ENCODE measurements at regions not wholly inside any gene's neighbourhood (a gene's known extent, or its start where the extent isn't known, plus 50 kb on each side); places are given as distances from the start of the nearest gene placed in this dataset.
"Not testable (repeated sequence)": the region's sequence is repeated elsewhere in the genome, so short reads cannot be mapped to it uniquely, and the experiment has no call there.

GRCh38 chr1:148334339-148335130 is 148.6 kb downstream of the PPIAL4G start:
- H3K36me3 Mint-ChIP-seq (ENCODE audit: low read depth), result no peaks in the 10 kb centered on the region
- DNase-seq (ENCODE audit: low read depth, low spot score), result peak; percentile 68

GRCh38 chr1:148333875-148334338 is 149.2 kb downstream of the PPIAL4G start:
- no peak for DNase-seq (ENCODE audit: low read depth, low spot score)
- peak overlapping the region; percentile 51 for H3K27ac Mint-ChIP-seq (ENCODE audit: unreplicated experiment)
- H3K27me3 Mint-ChIP-seq (ENCODE audit: low read depth), result peaks cover 48% of the 10 kb centered on the region
- TF ChIP-seq CTCF (conservative IDR thresholded peaks at IDR 0.05), result no peak
- no peaks in the 10 kb centered on the region for H3K36me3 Mint-ChIP-seq (ENCODE audit: low read depth)
- no peaks in the 10 kb centered on the region for H3K9me3 Mint-ChIP-seq
- H3K4me3 Mint-ChIP-seq, result peak overlapping the region; percentile 94
- peaks cover 14% of the 10 kb centered on the region for H3K4me1 Mint-ChIP-seq

More at GRCh38 chr1:148334339-148335130, 148.6 kb downstream of the PPIAL4G start:
- H3K4me3 Mint-ChIP-seq, result peak overlapping the region; percentile 94
- H3K27ac Mint-ChIP-seq (ENCODE audit: unreplicated experiment), result peak overlapping the region; percentile 100
- H3K4me1 Mint-ChIP-seq, result peaks cover 14% of the 10 kb centered on the region
- H3K9me3 Mint-ChIP-seq, result no peaks in the 10 kb centered on the region
- TF ChIP-seq CTCF (conservative IDR thresholded peaks at IDR 0.05), result no peak
- H3K27me3 Mint-ChIP-seq (ENCODE audit: low read depth), result peaks cover 53% of the 10 kb centered on the region

GRCh38 chr1:148328884-148329283 is 154.2 kb downstream of the PPIAL4G start:
- TF ChIP-seq CTCF (conservative IDR thresholded peaks at IDR 0.05), result no peak
- Mint-ChIP-seq H3K4me3 (no peak overlapping the region), H3K36me3 (ENCODE audit: low read depth) (peaks cover 8% of the 10 kb centered on the region), H3K9me3 (peaks cover 5% of the 10 kb centered on the region), H3K27me3 (ENCODE audit: low read depth) (peaks cover 8% of the 10 kb centered on the region), H3K4me1 (peaks cover 3% of the 10 kb centered on the region), H3K27ac (ENCODE audit: unreplicated experiment) (no peak overlapping the region)
- no peak for DNase-seq (ENCODE audit: low read depth, low spot score)

- H3K9me3 Mint-ChIP-seq, result not testable (repeated sequence)
These were observed 158.1 kb downstream of the PPIAL4G start for GRCh38 chr1:148325031-148325430.

GRCh38 chr1:148324465-148324864 is 158.6 kb downstream of the PPIAL4G start:
- not testable (repeated sequence) for H3K4me1 Mint-ChIP-seq; H3K9me3 Mint-ChIP-seq; H3K36me3 Mint-ChIP-seq (ENCODE audit: low read depth); H3K27ac Mint-ChIP-seq (ENCODE audit: unreplicated experiment); H3K27me3 Mint-ChIP-seq (ENCODE audit: low read depth); H3K4me3 Mint-ChIP-seq; DNase-seq (ENCODE audit: low read depth, low spot score)

More at GRCh38 chr1:148325031-148325430, 158.1 kb downstream of the PPIAL4G start:
- not testable (repeated sequence) for DNase-seq (ENCODE audit: low read depth, low spot score); H3K27ac Mint-ChIP-seq (ENCODE audit: unreplicated experiment); H3K27me3 Mint-ChIP-seq (ENCODE audit: low read depth); H3K36me3 Mint-ChIP-seq (ENCODE audit: low read depth); H3K4me3 Mint-ChIP-seq; H3K4me1 Mint-ChIP-seq

GRCh38 chr1:148320079-148320478 is 163.0 kb downstream of the PPIAL4G start:
- H3K36me3 Mint-ChIP-seq (ENCODE audit: low read depth); DNase-seq (ENCODE audit: low read depth, low spot score); H3K4me3 Mint-ChIP-seq; H3K27ac Mint-ChIP-seq (ENCODE audit: unreplicated experiment); H3K4me1 Mint-ChIP-seq: not testable (repeated sequence)
- peaks cover 11% of the 10 kb centered on the region for H3K9me3 Mint-ChIP-seq
- H3K27me3 Mint-ChIP-seq (ENCODE audit: low read depth), result peaks cover 25% of the 10 kb centered on the region

- no peak for DNase-seq (ENCODE audit: low read depth, low spot score)
- Mint-ChIP-seq H3K4me3 (no peak overlapping the region), H3K27ac (ENCODE audit: unreplicated experiment) (no peak overlapping the region), H3K36me3 (ENCODE audit: low read depth) (peaks cover 2% of the 10 kb centered on the region), H3K9me3 (peaks cover 14% of the 10 kb centered on the region), H3K27me3 (ENCODE audit: low read depth) (peaks cover 30% of the 10 kb centered on the region), H3K4me1 (no peaks in the 10 kb centered on the region)
- TF ChIP-seq CTCF (conservative IDR thresholded peaks at IDR 0.05), result no peak
These were observed 164.2 kb downstream of the PPIAL4G start for GRCh38 chr1:148318904-148319242.

All from neural crest cell (in vitro differentiated cells).